ENCODE measurements at regions not wholly inside any gene's neighbourhood (a gene's known extent, or its start where the extent isn't known, plus 50 kb on each side); places are given as distances from the start of the nearest gene placed in this dataset.
"Not testable (repeated sequence)": the region's sequence is repeated elsewhere in the genome, so short reads cannot be mapped to it uniquely, and the experiment has no call there.

- Histone ChIP-seq H3K4me3 (ENCODE audit: low read length) (no peak overlapping the region), H3K4me1 (ENCODE audit: insufficient read depth, low read length) (no peaks in the 10 kb centered on the region), H3K27me3 (ENCODE audit: insufficient read depth, low read length) (no peaks in the 10 kb centered on the region), H3K9me3 (ENCODE audit: low read depth, low read length) (no peaks in the 10 kb centered on the region)
These were observed 235.1 kb upstream of the ANKH start for GRCh38 chr5:15106530-15107283.

DNA sequence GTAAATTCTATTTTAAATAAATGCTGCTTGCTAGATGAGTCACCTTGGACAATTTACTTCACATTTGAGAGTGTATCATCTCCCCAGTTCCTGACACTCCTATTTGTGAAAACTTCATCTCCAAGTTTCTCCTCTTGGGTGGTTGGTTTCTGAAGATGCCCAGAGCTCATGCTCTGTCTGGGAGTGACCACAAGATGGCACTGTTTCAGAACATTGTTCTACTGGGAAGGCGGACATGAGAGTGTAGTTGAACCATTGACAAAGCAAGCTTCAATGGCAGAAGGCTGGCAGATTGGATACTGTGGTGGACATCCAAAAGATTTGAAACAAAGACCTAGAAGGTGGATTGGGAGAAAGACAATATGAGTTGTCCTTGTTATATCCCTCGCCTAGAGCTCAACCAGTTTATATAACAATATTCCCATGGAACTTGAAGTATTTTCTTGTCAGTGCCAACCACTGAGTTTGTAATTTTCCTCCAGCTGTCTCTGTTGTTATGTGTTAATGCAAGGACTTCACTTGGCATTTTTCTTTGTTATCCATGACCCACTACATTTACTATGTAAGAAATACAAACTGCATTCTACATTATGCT is 234.3 kb upstream of the ANKH start:
- Histone ChIP-seq H3K27me3 (ENCODE audit: insufficient read depth, low read length) (no peaks in the 10 kb centered on the region), H3K4me3 (ENCODE audit: low read length) (no peak overlapping the region), H3K9me3 (ENCODE audit: low read depth, low read length) (no peaks in the 10 kb centered on the region), H3K4me1 (ENCODE audit: insufficient read depth, low read length) (no peaks in the 10 kb centered on the region)

DNA sequence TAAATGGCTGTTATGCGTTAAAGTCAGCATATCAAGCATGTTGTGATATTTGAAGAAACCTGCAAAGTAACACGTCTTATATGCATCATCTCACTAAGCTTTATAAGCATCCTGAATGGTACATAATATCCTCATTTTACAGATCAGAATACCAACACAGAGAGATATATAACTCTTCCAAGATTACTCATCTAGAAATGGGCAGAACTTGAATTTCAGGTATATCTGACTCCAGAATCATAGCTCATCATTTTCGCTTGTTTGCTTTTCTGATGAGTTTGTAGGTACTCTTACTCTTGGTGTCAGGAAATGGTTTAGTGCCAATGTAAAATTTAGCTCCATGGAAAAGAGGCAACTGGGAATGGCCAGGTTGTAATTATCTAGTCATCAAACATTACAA is 232.3 kb upstream of the ANKH start:
- Histone ChIP-seq H3K4me1 (ENCODE audit: insufficient read depth, low read length) (no peaks in the 10 kb centered on the region), H3K9me3 (ENCODE audit: low read depth, low read length) (no peaks in the 10 kb centered on the region), H3K4me3 (ENCODE audit: low read length) (no peak overlapping the region), H3K27me3 (ENCODE audit: insufficient read depth, low read length) (no peaks in the 10 kb centered on the region)

GRCh38 chr5:15103130-15103529 is 231.6 kb upstream of the ANKH start:
- Histone ChIP-seq H3K9me3 (ENCODE audit: low read depth, low read length) (no peaks in the 10 kb centered on the region), H3K27me3 (ENCODE audit: insufficient read depth, low read length) (no peaks in the 10 kb centered on the region), H3K4me1 (ENCODE audit: insufficient read depth, low read length) (no peaks in the 10 kb centered on the region), H3K4me3 (ENCODE audit: low read length) (no peak overlapping the region)

- no peaks in the 10 kb centered on the region for H3K4me1 ChIP-seq (ENCODE audit: insufficient read depth, low read length)
- no peaks in the 10 kb centered on the region for H3K9me3 ChIP-seq (ENCODE audit: low read depth, low read length)
- H3K4me3 ChIP-seq (ENCODE audit: low read length) = no peak overlapping the region
- H3K27me3 ChIP-seq (ENCODE audit: insufficient read depth, low read length) = no peaks in the 10 kb centered on the region
These were observed 226.0 kb upstream of the ANKH start for GRCh38 chr5:15097552-15097951.

- not testable (repeated sequence) for H3K27me3 ChIP-seq (ENCODE audit: insufficient read depth, low read length); H3K4me1 ChIP-seq (ENCODE audit: insufficient read depth, low read length); H3K9me3 ChIP-seq (ENCODE audit: low read depth, low read length); H3K4me3 ChIP-seq (ENCODE audit: low read length)
These were observed 225.1 kb upstream of the ANKH start for GRCh38 chr5:15096686-15097085.

GRCh38 chr5:15092801-15093200 is 221.2 kb upstream of the ANKH start:
- no peaks in the 10 kb centered on the region for H3K9me3 ChIP-seq (ENCODE audit: low read depth, low read length)
- H3K4me3 ChIP-seq (ENCODE audit: low read length) = no peak overlapping the region
- no peaks in the 10 kb centered on the region for H3K27me3 ChIP-seq (ENCODE audit: insufficient read depth, low read length)
- H3K4me1 ChIP-seq (ENCODE audit: insufficient read depth, low read length) = no peaks in the 10 kb centered on the region

- H3K9me3 ChIP-seq (ENCODE audit: low read depth, low read length) = no peaks in the 10 kb centered on the region
- no peaks in the 10 kb centered on the region for H3K4me1 ChIP-seq (ENCODE audit: insufficient read depth, low read length)
- H3K27me3 ChIP-seq (ENCODE audit: insufficient read depth, low read length) = no peaks in the 10 kb centered on the region
These were observed 214.1 kb upstream of the ANKH start for GRCh38 chr5:15085671-15086070.

DNA sequence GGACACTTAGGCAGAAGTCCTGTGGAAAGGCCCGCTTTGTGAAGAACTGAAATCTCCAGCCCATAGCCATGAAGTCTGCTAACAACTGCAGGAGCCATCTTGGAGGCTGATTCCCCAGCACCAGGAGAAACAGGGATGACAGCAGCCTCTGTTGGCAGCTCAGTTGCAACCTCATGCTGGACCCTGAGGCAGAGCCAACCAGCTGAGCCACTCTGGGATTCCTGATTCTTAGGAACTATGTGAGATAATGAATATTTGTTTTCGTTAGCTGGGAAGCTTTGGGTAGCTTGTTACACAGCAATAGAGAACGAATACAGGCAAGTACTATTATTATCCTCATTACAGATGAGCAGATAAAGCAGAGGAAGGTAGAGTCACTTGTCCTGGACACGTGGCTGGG is 210.5 kb upstream of the ANKH start:
- Histone ChIP-seq H3K27me3 (ENCODE audit: insufficient read depth, low read length) (no peaks in the 10 kb centered on the region), H3K9me3 (ENCODE audit: low read depth, low read length) (no peaks in the 10 kb centered on the region), H3K4me3 (ENCODE audit: low read length) (no peak overlapping the region), H3K4me1 (ENCODE audit: insufficient read depth, low read length) (no peaks in the 10 kb centered on the region)

More at GRCh38 chr5:15085671-15086070, 214.1 kb upstream of the ANKH start:
- H3K4me3 ChIP-seq (ENCODE audit: low read length) = no peak overlapping the region

DNA sequence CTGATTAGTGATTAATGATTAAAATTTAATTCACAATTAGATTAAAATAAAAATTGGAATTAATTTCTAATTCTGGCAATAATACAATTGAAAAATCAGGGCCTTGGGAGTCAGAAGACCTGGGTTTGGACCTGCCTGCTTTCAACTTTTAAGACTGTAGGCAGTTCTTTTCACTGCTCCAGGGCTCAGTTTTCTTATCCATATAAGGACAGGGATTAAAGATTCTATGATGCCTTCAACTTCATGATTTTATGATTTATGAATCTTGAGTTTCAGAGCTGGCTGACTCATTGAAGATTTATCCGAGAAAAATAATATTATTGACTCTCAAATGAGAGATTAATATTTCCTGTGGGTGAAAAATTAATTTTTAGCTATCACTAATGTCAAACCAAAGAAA is 208.6 kb upstream of the ANKH start:
- H3K4me1 ChIP-seq (ENCODE audit: insufficient read depth, low read length) = no peaks in the 10 kb centered on the region
- H3K27me3 ChIP-seq (ENCODE audit: insufficient read depth, low read length) = no peaks in the 10 kb centered on the region
- H3K4me3 ChIP-seq (ENCODE audit: low read length) = no peak overlapping the region
- H3K9me3 ChIP-seq (ENCODE audit: low read depth, low read length) = no peaks in the 10 kb centered on the region

DNA sequence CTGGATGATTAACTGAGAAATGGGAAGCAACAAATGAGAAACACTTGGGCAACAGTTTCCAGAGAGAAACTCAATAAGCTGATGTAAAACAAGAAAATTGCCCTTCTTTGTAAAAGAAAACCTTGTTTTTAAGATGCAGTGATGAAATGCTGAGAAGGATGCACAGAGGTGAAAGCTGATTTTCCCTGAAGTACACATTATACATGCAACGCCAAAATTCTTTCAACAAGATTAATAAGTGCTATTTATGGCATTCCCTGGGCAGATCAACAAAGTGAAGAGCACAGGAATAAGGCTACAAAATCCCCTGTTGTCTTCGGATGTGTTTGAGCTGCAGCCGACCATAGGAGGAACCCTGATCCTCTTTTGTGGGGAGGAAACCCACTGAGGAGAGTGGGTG is 208.0 kb upstream of the ANKH start:
- Histone ChIP-seq H3K4me3 (ENCODE audit: low read length) (no peak overlapping the region), H3K27me3 (ENCODE audit: insufficient read depth, low read length) (no peaks in the 10 kb centered on the region), H3K9me3 (ENCODE audit: low read depth, low read length) (no peaks in the 10 kb centered on the region), H3K4me1 (ENCODE audit: insufficient read depth, low read length) (no peaks in the 10 kb centered on the region)

DNA sequence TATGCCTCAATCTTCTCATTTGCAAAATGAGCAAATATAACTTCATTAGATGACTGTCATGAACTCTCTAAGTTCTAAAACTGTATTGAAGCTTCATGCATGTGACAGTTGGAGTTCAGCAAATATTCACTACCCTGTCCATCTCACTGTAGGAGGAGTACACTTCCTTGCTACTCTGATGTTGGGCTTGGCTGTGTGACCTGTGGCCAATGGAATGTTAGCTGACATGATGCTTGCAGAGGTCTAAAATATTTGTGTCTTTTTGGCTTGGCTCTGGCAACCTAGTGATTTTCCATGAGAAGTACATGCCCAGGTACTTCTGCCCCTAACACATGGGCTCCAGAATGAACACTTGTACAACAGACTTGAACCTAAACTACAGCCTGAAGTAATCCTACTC is 203.1 kb upstream of the ANKH start:
- Histone ChIP-seq H3K27me3 (ENCODE audit: insufficient read depth, low read length) (no peaks in the 10 kb centered on the region), H3K4me3 (ENCODE audit: low read length) (no peak overlapping the region), H3K4me1 (ENCODE audit: insufficient read depth, low read length) (no peaks in the 10 kb centered on the region), H3K9me3 (ENCODE audit: low read depth, low read length) (no peaks in the 10 kb centered on the region)

DNA sequence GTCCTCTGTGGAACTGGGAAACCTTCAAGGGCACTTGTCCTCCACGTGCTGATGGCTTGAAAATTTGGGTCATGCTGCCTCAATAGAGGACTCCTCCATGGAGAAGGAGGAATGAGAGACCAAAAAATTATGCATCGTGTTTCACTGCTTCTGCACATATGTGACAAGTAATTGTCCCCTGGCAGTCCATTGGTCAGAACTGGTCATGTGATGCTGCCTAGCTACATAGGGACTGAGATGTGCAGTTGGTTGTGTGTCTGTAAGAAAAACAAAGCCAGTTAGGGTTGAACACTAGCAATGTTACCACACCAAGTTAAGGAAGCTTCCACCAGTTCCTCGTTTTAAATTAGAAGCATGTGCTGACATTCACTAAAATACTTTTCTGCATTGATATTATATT is 201.9 kb upstream of the ANKH start:
- H3K27me3 ChIP-seq (ENCODE audit: insufficient read depth, low read length) = no peaks in the 10 kb centered on the region
- no peak overlapping the region for H3K4me3 ChIP-seq (ENCODE audit: low read length)
- H3K9me3 ChIP-seq (ENCODE audit: low read depth, low read length) = no peaks in the 10 kb centered on the region
- no peaks in the 10 kb centered on the region for H3K4me1 ChIP-seq (ENCODE audit: insufficient read depth, low read length)

GRCh38 chr5:15070907-15071306 is 199.3 kb upstream of the ANKH start:
- H3K4me3 ChIP-seq (ENCODE audit: low read length) = no peak overlapping the region
- H3K27me3 ChIP-seq (ENCODE audit: insufficient read depth, low read length) = no peaks in the 10 kb centered on the region

DNA sequence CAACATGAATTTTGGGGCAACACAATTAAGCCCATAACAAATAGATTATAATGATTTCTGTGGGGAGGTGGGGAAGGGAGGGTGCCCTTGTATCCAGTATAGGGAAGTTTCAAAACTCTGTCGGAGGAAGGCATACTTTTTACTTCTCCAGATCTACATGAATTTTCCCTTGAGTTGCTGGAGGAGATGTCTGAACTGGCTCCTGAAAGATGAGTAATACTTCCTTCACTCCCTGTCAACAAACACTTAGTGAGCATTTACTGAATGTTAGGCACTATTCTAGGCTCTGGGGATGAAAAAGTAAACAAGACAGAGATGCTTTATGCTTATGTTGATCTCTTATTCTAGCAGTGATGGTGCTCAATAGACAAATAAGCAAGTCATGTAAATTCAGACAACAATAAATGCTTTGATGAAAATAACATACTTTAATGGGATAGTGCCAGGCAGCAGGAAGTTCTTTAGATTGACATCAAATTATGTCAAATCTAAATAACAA is 197.9 kb upstream of the ANKH start:
- no peaks in the 10 kb centered on the region for H3K27me3 ChIP-seq (ENCODE audit: insufficient read depth, low read length)
- no peaks in the 10 kb centered on the region for H3K4me1 ChIP-seq (ENCODE audit: insufficient read depth, low read length)
- H3K4me3 ChIP-seq (ENCODE audit: low read length) = no peak overlapping the region
- no peaks in the 10 kb centered on the region for H3K9me3 ChIP-seq (ENCODE audit: low read depth, low read length)

More at GRCh38 chr5:15070907-15071306, 199.3 kb upstream of the ANKH start:
- Histone ChIP-seq H3K9me3 (ENCODE audit: low read depth, low read length) (no peaks in the 10 kb centered on the region), H3K4me1 (ENCODE audit: insufficient read depth, low read length) (no peaks in the 10 kb centered on the region)

DNA sequence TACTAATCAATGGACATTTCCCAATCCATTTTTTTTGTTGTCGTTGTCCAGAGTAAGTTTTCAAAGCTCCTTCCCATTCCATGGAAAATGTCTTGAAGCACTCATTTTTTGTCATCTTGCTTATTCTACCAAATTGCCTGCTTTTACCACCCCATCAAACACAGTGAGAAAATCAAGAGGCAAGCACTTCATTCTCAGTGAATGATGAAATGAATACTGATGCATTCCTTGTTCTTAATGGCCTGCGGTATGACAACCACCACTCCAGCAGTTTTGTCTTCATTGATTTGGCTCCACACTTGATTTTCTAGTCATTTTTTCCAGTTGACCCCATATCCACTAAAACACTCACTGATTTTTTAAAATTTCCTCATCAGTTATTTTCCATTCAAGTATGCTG is 193.5 kb upstream of the ANKH start:
- no peaks in the 10 kb centered on the region for H3K27me3 ChIP-seq (ENCODE audit: insufficient read depth, low read length)
- no peak overlapping the region for H3K4me3 ChIP-seq (ENCODE audit: low read length)
- no peaks in the 10 kb centered on the region for H3K9me3 ChIP-seq (ENCODE audit: low read depth, low read length)
- no peaks in the 10 kb centered on the region for H3K4me1 ChIP-seq (ENCODE audit: insufficient read depth, low read length)
